DND-41 (cell line): ENCODE measurements at regions not wholly inside any gene's neighbourhood (a gene's known extent, or its start where the extent isn't known, plus 50 kb on each side); places are given as distances from the start of the nearest gene placed in this dataset.

ENCODE experiments used
- ATAC-seq: fragments of 200-7000 bp; cut with Tn5 transposase; 3 replicates; pipeline ENCODE4 v1.9.1; 2021; ENCODE audit warnings: low read depth; ENCODE audit not compliant: insufficient read depth
- DNase-seq: peaks from one replicate; pipeline ENCODE4 v3.0.0-alpha.2; 2020
- H2AFZ ChIP-seq: 2 replicates; pipeline ENCODE4 v1.6.0; 2012; ENCODE audit warnings: low read depth, low read length
- H3K27ac ChIP-seq: 2 replicates; pipeline ENCODE4 v1.5.1; 2012; ENCODE audit warnings: low read length, inconsistent platforms
- H3K27me3 ChIP-seq: fragments of 200-600 bp; sonication (generic); 2 replicates; pipeline ENCODE4 v1.6.0; 2012; ENCODE audit warnings: low read length, mild to moderate bottlenecking, inconsistent platforms; ENCODE audit not compliant: insufficient read depth, poor library complexity
- H3K36me3 ChIP-seq: 2 replicates; pipeline ENCODE4 v1.5.1; 2012; ENCODE audit warnings: low read length, inconsistent platforms; ENCODE audit not compliant: insufficient read depth
- H3K4me1 ChIP-seq: 2 replicates; pipeline ENCODE4 v1.5.1; 2012; ENCODE audit warnings: mild to moderate bottlenecking, low read length; ENCODE audit not compliant: insufficient read depth
- H3K4me2 ChIP-seq: 2 replicates; pipeline ENCODE4 v1.6.0; 2012; ENCODE audit warnings: mild to moderate bottlenecking, moderate library complexity, low read length, inconsistent platforms; ENCODE audit not compliant: insufficient read depth
- H3K4me3 ChIP-seq, 2 experiments: fragments of 200-600 bp in 1 of 2; shearing (Covaris generic) in 1 of 2; 2 replicates each; pipeline ENCODE4 v1.5.1; 2012 to 2016; ENCODE audit warnings: inconsistent platforms in 2 of 2, low read length in 2 of 2, mild to moderate bottlenecking in 2 of 2, low read depth in 1 of 2, moderate library complexity in 1 of 2
- H3K79me2 ChIP-seq: 2 replicates; pipeline ENCODE4 v1.6.0; 2012; ENCODE audit warnings: low read length, inconsistent platforms; ENCODE audit not compliant: insufficient read depth
- H3K9ac ChIP-seq: 2 replicates; pipeline ENCODE4 v1.6.0; 2012; ENCODE audit warnings: low read depth, mild to moderate bottlenecking, inconsistent platforms, low read length, moderate library complexity
- H3K9me3 ChIP-seq: 2 replicates; pipeline ENCODE4 v1.5.1; 2012; ENCODE audit warnings: low read length, moderate library complexity, mild to moderate bottlenecking, inconsistent platforms; ENCODE audit not compliant: insufficient read depth, severe bottlenecking
- H4K20me1 ChIP-seq: 2 replicates; pipeline ENCODE4 v1.6.0; 2012; ENCODE audit warnings: low read length; ENCODE audit not compliant: insufficient read depth
- EZH2 ChIP-seq: IDR thresholded peaks from 3 replicates; pipeline ENCODE4 v1.6.1; 2012; ENCODE audit warnings: borderline replicate concordance, low read depth, mild to moderate bottlenecking, moderate library complexity, low read length, inconsistent platforms; ENCODE audit not compliant: severe bottlenecking
- TF ChIP-seq, protein P1 (sequence below): IDR thresholded peaks from 2 replicates; pipeline ENCODE4 v1.5.1; 2012; ENCODE audit warnings: borderline replicate concordance, low read length, moderate library complexity, mild to moderate bottlenecking; ENCODE audit not compliant: poor library complexity, severe bottlenecking; ENCODE audit errors: extremely low read depth

DNA sequence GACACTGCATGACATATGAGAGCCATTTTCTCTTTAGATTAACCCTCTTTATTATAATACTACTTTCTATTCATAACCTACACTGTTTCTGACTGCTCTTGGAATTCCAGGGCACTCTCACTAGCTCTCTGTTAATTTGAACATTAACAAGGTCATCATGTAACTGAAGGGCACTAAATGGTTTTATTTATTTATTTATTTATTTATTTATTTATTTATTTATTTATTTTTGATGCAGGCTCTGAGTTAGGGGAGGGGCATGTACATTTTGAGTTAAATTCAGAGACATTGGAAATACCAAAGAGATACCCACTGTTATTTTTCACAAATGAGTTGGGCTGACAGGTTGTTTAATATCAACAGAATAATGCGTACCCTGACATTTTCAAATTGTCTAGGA, 1038.7 kb upstream of the NRXN1 start:
- Histone ChIP-seq H3K4me1 (no peaks in the 10 kb centered on the region), H3K36me3 (no peaks in the 10 kb centered on the region), H4K20me1 (no peaks in the 10 kb centered on the region), H3K4me3 (no peak overlapping the region), H3K79me2 (no peaks in the 10 kb centered on the region), H2AFZ (no peak overlapping the region), H3K27ac (no peak overlapping the region), H3K27me3 (no peaks in the 10 kb centered on the region), H3K4me2 (no peak overlapping the region), H3K9ac (no peak overlapping the region), H3K9me3 (no peaks in the 10 kb centered on the region)
- DNase-seq: no peak
- ATAC-seq: no peak
- TF ChIP-seq, protein P1, sequence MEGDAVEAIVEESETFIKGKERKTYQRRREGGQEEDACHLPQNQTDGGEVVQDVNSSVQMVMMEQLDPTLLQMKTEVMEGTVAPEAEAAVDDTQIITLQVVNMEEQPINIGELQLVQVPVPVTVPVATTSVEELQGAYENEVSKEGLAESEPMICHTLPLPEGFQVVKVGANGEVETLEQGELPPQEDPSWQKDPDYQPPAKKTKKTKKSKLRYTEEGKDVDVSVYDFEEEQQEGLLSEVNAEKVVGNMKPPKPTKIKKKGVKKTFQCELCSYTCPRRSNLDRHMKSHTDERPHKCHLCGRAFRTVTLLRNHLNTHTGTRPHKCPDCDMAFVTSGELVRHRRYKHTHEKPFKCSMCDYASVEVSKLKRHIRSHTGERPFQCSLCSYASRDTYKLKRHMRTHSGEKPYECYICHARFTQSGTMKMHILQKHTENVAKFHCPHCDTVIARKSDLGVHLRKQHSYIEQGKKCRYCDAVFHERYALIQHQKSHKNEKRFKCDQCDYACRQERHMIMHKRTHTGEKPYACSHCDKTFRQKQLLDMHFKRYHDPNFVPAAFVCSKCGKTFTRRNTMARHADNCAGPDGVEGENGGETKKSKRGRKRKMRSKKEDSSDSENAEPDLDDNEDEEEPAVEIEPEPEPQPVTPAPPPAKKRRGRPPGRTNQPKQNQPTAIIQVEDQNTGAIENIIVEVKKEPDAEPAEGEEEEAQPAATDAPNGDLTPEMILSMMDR: no peak
- TF ChIP-seq EZH2: no peak

DNA sequence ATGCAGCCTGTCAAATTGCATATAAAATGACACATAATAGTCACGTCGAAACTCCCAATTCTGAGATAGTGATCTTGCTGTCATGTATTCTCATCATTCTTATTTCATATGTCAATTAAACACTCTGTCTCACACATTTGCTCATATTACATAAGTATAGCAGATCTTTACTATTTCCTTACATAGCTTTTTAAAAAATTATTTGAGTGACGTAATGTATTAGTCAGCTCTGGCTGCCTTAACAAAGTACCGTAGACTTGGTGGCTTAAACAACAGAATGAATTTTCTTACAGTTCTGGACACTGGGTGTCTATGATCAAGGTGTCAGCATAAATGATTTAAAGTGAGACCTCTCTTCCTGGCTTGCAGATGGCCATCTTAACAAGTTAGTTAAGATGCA, 1032.3 kb upstream of the NRXN1 start:
- Histone ChIP-seq H3K9me3 (no peaks in the 10 kb centered on the region), H3K4me2 (no peak overlapping the region), H4K20me1 (no peaks in the 10 kb centered on the region), H3K4me3 (no peak overlapping the region), H3K79me2 (no peaks in the 10 kb centered on the region), H3K36me3 (no peaks in the 10 kb centered on the region), H2AFZ (no peak overlapping the region), H3K27me3 (no peaks in the 10 kb centered on the region), H3K9ac (no peak overlapping the region), H3K4me1 (no peaks in the 10 kb centered on the region), H3K27ac (no peak overlapping the region)
- no peak for ATAC-seq
- DNase-seq: no peak
- TF ChIP-seq EZH2: no peak
- TF ChIP-seq, protein P1: no peak

DNA sequence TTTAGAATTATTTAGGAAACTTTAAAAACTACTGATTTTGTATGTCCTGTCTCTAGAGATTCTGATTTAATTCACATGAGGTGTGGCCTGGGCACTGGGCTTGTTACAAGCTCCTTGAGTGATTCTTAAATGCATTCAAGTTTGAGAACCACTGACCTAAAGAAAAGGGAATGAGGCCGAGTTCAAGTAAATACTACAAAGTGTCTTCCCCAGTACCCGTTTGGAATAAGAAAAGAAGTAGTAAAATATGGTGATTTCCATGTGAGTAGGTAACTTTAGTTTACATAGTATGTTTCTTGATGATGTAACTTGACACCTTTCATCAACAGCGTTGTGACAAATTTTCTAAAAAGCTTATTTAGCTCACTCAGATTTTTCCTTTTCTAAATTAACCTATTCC, 1022.9 kb upstream of the NRXN1 start:
- no peak overlapping the region for H3K9ac ChIP-seq
- H3K79me2 ChIP-seq: no peaks in the 10 kb centered on the region
- H3K36me3 ChIP-seq: no peaks in the 10 kb centered on the region
- H3K27me3 ChIP-seq: no peaks in the 10 kb centered on the region
- TF ChIP-seq EZH2: no peak
- TF ChIP-seq, protein P1: no peak
- no peaks in the 10 kb centered on the region for H3K4me1 ChIP-seq
- no peak overlapping the region for H2AFZ ChIP-seq
- no peak overlapping the region for H3K4me3 ChIP-seq
- ATAC-seq: no peak
- H3K9me3 ChIP-seq: no peaks in the 10 kb centered on the region
- no peak overlapping the region for H3K4me2 ChIP-seq
- H4K20me1 ChIP-seq: no peaks in the 10 kb centered on the region
- DNase-seq: no peak
- no peak overlapping the region for H3K27ac ChIP-seq

DNA sequence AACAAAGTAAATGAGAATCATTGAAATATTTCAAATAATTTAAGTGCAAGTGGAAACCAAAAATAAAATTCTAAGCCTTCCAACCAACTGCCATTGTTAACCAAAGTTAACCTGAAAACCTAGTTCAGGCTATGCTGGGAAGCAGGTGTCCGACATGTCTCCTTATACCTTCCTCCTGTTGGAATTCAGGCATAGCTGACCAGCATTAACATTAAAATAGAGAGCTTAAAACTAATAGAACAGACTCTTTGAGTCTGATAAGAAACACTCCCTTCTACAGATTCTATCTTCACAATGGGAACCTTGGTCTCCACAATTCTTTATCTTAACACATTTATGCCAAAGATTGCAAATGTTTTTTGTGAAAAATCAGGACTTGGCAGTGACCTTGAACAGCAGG, 1004.9 kb upstream of the NRXN1 start:
- ATAC-seq: no peak
- H3K79me2 ChIP-seq: no peaks in the 10 kb centered on the region
- H4K20me1 ChIP-seq: no peaks in the 10 kb centered on the region
- no peaks in the 10 kb centered on the region for H3K9me3 ChIP-seq
- H3K4me2 ChIP-seq: no peak overlapping the region
- DNase-seq: no peak
- no peaks in the 10 kb centered on the region for H3K27me3 ChIP-seq
- no peak overlapping the region for H2AFZ ChIP-seq
- H3K27ac ChIP-seq: no peak overlapping the region
- no peak overlapping the region for H3K9ac ChIP-seq
- H3K36me3 ChIP-seq: no peaks in the 10 kb centered on the region
- no peaks in the 10 kb centered on the region for H3K4me1 ChIP-seq
- H3K4me3 ChIP-seq: no peak overlapping the region
- TF ChIP-seq, protein P1: no peak
- no peak for TF ChIP-seq EZH2
